Endothelial cell of umbilical vein (primary cell): ENCODE measurements at regions not wholly inside any gene's neighbourhood (a gene's known extent, or its start where the extent isn't known, plus 50 kb on each side); places are given as distances from the start of the nearest gene placed in this dataset.

Experiments
- BruUV-seq: library from RNA; stranded (reverse); fragments of 400-500 nt; replicated peaks from 2 replicates; lab custom pipeline; 2021; lab: Mats Ljungman, UMichigan
- CTCF ChIA-PET: fragments of 300-600, 350-600 bp; sonication (Branson Sonifier 250); formaldehyde crosslinking; loops from one replicate; lab custom pipeline; 2021; ENCODE audit warnings: antibody characterized with exemption, inconsistent platforms; lab: Charles Lee
- POLR2A ChIA-PET: fragments of 300-600, 350-600 bp; sonication (Branson Sonifier 250); formaldehyde crosslinking; loops from one replicate; lab custom pipeline; 2021; ENCODE audit warnings: antibody characterized with exemption, inconsistent platforms; lab: Charles Lee
- DNase-seq: peaks from one replicate; pipeline ENCODE4 v3.0.0-alpha.2; 2011; ENCODE audit warnings: low read depth, low spot score
- FAIRE-seq: peaks from 2 replicates; lab custom pipeline; 2011; peaks lifted over from hg19 to GRCh38; lab: Jason Lieb, UNC
- H2AFZ ChIP-seq: 2 replicates; pipeline ENCODE4 v1.6.0; 2012; ENCODE audit warnings: low read depth, low read length, control low read depth, inconsistent platforms
- H3K27ac ChIP-seq: 2 replicates; pipeline ENCODE4 v1.5.1; 2011; ENCODE audit warnings: low read depth, mild to moderate bottlenecking, control low read depth, low read length, moderate library complexity; ENCODE audit not compliant: insufficient read depth
- H3K27me3 ChIP-seq, 2 experiments: 2 replicates each; pipeline versions ENCODE4 v1.6.0 to v1.6.1; 2011; ENCODE audit warnings: low read length in 2 of 2, mixed read lengths in 1 of 2; ENCODE audit not compliant: control insufficient read depth in 2 of 2, insufficient read depth in 2 of 2
- H3K36me3 ChIP-seq, 2 experiments: 2 replicates in 1 of 2; 3 replicates in 1 of 2; pipeline ENCODE4 v1.5.1; 2011; ENCODE audit warnings: low read length in 2 of 2, mild to moderate bottlenecking in 1 of 2, moderate library complexity in 1 of 2; ENCODE audit not compliant: control insufficient read depth in 2 of 2, insufficient read depth in 2 of 2; ENCODE audit errors: extremely low read depth in 1 of 2
- H3K4me1 ChIP-seq: 3 replicates; pipeline ENCODE4 v1.5.1; 2011; ENCODE audit warnings: mild to moderate bottlenecking, low read length; ENCODE audit not compliant: control insufficient read depth, insufficient read depth; ENCODE audit errors: extremely low read depth
- H3K4me2 ChIP-seq: 2 replicates; pipeline ENCODE4 v1.6.1; 2011; ENCODE audit warnings: low read length, control low read depth, mixed read lengths; ENCODE audit not compliant: insufficient read depth
- H3K4me3 ChIP-seq, 3 experiments: fragments of 200-600 bp in 1 of 3; sonication (generic), shearing (Covaris generic) in 1 of 3; replicated peaks in 1 of 3; 2 replicates each; pipeline ENCODE4 v1.5.1; 2011 to 2016; ENCODE audit warnings: control low read depth in 3 of 3, low read length in 3 of 3, mild to moderate bottlenecking in 2 of 3, inconsistent platforms in 1 of 3, low read depth in 1 of 3, moderate library complexity in 1 of 3; ENCODE audit not compliant: insufficient read depth in 1 of 3
- H3K79me2 ChIP-seq: 2 replicates; pipeline ENCODE4 v1.6.0; 2012; ENCODE audit warnings: low read length, inconsistent platforms; ENCODE audit not compliant: control insufficient read depth, insufficient read depth
- H3K9ac ChIP-seq: replicated peaks from 2 replicates; pipeline ENCODE3; 2011; ENCODE audit warnings: low read length, control low read depth; ENCODE audit not compliant: insufficient read depth; ENCODE audit errors: extremely low read depth
- H3K9me1 ChIP-seq: replicated peaks from 3 replicates; pipeline ENCODE4 v1.6.0; 2011; ENCODE audit warnings: mild to moderate bottlenecking, low read length; ENCODE audit not compliant: control insufficient read depth, insufficient read depth; ENCODE audit errors: extremely low read depth
- H3K9me3 ChIP-seq: replicated peaks from 2 replicates; pipeline ENCODE4 v1.5.1; 2012; ENCODE audit warnings: low read length, inconsistent platforms; ENCODE audit not compliant: control insufficient read depth, insufficient read depth
- H4K20me1 ChIP-seq: replicated peaks from 2 replicates; pipeline ENCODE3; 2011; ENCODE audit warnings: mild to moderate bottlenecking, low read length; ENCODE audit not compliant: control insufficient read depth, insufficient read depth; ENCODE audit errors: extremely low read depth
- EZH2 ChIP-seq: IDR thresholded peaks from 2 replicates; pipeline ENCODE4 v1.6.1; 2012; ENCODE audit warnings: borderline replicate concordance, low read depth, mild to moderate bottlenecking, moderate library complexity, low read length, inconsistent platforms; ENCODE audit not compliant: severe bottlenecking
- FOS ChIP-seq: IDR thresholded peaks from 2 replicates; pipeline ENCODE4 v1.6.1; 2011; ENCODE audit warnings: mild to moderate bottlenecking, low read length, moderate library complexity, borderline replicate concordance; ENCODE audit not compliant: insufficient read depth
- GATA2 ChIP-seq: IDR thresholded peaks from 2 replicates; pipeline ENCODE4 v1.7.0; 2011; ENCODE audit warnings: low read depth, mild to moderate bottlenecking, moderate library complexity, mixed read lengths, low read length; ENCODE audit not compliant: insufficient read length, insufficient read depth
- JUN ChIP-seq: IDR thresholded peaks from 2 replicates; pipeline ENCODE4 v1.6.1; 2011; ENCODE audit warnings: borderline replicate concordance, low read depth; ENCODE audit not compliant: insufficient read length, insufficient read depth
- MYC ChIP-seq: IDR thresholded peaks from one replicate; pipeline ENCODE4 v1.6.1; 2011; ENCODE audit warnings: mild to moderate bottlenecking, low read depth, low read length
- POLR2A ChIP-seq: IDR thresholded peaks from 2 replicates; pipeline ENCODE4 v1.6.1; 2012; ENCODE audit warnings: low read depth, mild to moderate bottlenecking, control low read depth, low read length
- POLR2AphosphoS5 ChIP-seq: IDR thresholded peaks from 2 replicates; pipeline ENCODE4 v1.6.1; 2012; ENCODE audit warnings: low read depth, mild to moderate bottlenecking, control low read depth, low read length, moderate library complexity; ENCODE audit not compliant: insufficient read depth
- dilution Hi-C: fragments of 300-500 bp; cut with MboI; formaldehyde crosslinking; loops from one replicate; pipeline ENCODE4 v1.15.0; 2019; ENCODE audit warnings: low sequenced_read_pairs; ENCODE audit not compliant: extremely low pct_ligation_motif_present
- intact Hi-C: fragments of 100-400 bp; cut with micrococcal nuclease; formaldehyde crosslinking; loops from one replicate; pipeline ENCODE4 v1.10.0; 2022
- TF ChIP-seq, protein P1 (sequence below): IDR thresholded peaks from 2 replicates; pipeline ENCODE4 v1.6.1; 2011; ENCODE audit not compliant: insufficient read depth, insufficient read length
- TF ChIP-seq, protein P2 (sequence below), 2 donors: IDR thresholded peaks; 1 replicate in 1 of 2; 2 replicates in 1 of 2; pipeline ENCODE4 v1.5.1; 2011; ENCODE audit warnings: low read length in 2 of 2, mild to moderate bottlenecking in 2 of 2, moderate library complexity in 2 of 2, control low read depth in 1 of 2, inconsistent platforms in 1 of 2, low read depth in 1 of 2; ENCODE audit not compliant: insufficient read depth in 1 of 2; ENCODE audit errors: extremely low read depth in 1 of 2

DNA sequence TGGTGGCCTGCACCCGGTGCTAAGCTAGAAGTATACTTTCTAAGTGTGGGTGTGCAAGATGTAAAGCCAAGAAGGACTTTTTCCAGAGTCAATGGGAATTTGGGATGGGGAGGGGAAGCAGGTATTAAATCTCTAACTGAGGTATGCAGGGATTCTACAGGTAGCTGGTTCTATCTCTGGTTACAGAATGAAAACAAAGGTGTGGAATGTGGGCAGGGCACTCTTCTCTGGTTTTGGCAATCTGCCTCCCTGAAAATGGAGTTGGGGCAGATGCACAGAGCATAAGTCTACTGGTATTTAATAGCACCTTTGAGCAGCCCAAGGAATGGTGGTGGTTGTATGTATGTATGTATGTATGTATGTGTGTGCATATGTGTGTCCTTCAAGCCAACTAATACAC is 66.7 kb upstream of the PPP1R12A start:
- DNase-seq (no peak), FAIRE-seq (no peak)
- H3K9ac ChIP-seq: no peak overlapping the region
- dilution Hi-C loops: no loop called here
- H3K4me3 ChIP-seq: no peak overlapping the region
- no peaks in the 10 kb centered on the region for H3K9me3 ChIP-seq
- H3K4me1 ChIP-seq: no peaks in the 10 kb centered on the region
- intact Hi-C loops: no loop called here
- BruUV-seq: no TSS peak
- no peaks in the 10 kb centered on the region for H3K36me3 ChIP-seq
- no peak overlapping the region for H3K27ac ChIP-seq
- ChIA-PET CTCF (interaction anchor here (0.7 kb wide), 1 partner anchor 14 kb away, joined by 3 read pairs; no protein-coding TSS in a partner anchor), POLR2A (no interaction called here)
- no peaks in the 10 kb centered on the region for H3K27me3 ChIP-seq
- H2AFZ ChIP-seq: no peak overlapping the region
- no peaks in the 10 kb centered on the region for H3K79me2 ChIP-seq
- H3K4me2 ChIP-seq: no peak overlapping the region
- TF ChIP-seq FOS (no peak), JUN (no peak), MYC (no peak), POLR2A (no peak), GATA2 (no peak), EZH2 (no peak), POLR2AphosphoS5 (no peak)
- TF ChIP-seq, protein P1, sequence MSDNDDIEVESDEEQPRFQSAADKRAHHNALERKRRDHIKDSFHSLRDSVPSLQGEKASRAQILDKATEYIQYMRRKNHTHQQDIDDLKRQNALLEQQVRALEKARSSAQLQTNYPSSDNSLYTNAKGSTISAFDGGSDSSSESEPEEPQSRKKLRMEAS: no peak
- TF ChIP-seq, protein P2, sequence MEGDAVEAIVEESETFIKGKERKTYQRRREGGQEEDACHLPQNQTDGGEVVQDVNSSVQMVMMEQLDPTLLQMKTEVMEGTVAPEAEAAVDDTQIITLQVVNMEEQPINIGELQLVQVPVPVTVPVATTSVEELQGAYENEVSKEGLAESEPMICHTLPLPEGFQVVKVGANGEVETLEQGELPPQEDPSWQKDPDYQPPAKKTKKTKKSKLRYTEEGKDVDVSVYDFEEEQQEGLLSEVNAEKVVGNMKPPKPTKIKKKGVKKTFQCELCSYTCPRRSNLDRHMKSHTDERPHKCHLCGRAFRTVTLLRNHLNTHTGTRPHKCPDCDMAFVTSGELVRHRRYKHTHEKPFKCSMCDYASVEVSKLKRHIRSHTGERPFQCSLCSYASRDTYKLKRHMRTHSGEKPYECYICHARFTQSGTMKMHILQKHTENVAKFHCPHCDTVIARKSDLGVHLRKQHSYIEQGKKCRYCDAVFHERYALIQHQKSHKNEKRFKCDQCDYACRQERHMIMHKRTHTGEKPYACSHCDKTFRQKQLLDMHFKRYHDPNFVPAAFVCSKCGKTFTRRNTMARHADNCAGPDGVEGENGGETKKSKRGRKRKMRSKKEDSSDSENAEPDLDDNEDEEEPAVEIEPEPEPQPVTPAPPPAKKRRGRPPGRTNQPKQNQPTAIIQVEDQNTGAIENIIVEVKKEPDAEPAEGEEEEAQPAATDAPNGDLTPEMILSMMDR (IDR thresholded peaks at IDR 0.05; ENCODE audit: extremely low read depth in 1 of 2, insufficient read depth in 1 of 2, low read depth in 1 of 2, low read length in 2 of 2): no peak
- H4K20me1 ChIP-seq: no peaks in the 10 kb centered on the region
- no peaks in the 10 kb centered on the region for H3K9me1 ChIP-seq
